Inflammatory macrophage (primary cell): ENCODE measurements at regions not wholly inside any gene's neighbourhood (a gene's known extent, or its start where the extent isn't known, plus 50 kb on each side); places are given as distances from the start of the nearest gene placed in this dataset.

Experiments
- DNase-seq, 2 donors: peaks; one replicate each; pipeline ENCODE4 v3.0.0-alpha.2; 2020 to 2022

DNA sequence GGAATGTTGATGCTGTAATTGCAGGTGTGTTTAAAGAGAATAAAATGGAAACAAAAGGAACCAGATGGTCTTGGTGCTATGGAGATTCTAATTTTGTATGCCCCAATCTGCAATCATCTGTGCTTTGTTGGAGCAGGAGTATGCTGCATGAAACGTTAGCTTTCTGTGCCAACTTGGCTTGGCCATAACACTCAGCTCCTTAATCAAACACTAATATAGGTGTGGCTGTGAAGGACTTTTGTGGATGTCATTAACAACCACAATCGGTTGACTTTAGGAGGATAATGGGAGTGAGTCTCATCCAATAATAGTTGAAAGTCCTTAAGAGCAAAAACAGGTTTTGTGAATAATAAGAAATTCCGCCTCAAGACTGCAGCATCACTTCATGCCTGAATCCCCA, 399.2 kb downstream of the NLGN4X start:
- DNase-seq, result no peak

GRCh38 chrX:5829060-5829459, 399.6 kb downstream of the NLGN4X start:
- DNase-seq, result no peak

DNA sequence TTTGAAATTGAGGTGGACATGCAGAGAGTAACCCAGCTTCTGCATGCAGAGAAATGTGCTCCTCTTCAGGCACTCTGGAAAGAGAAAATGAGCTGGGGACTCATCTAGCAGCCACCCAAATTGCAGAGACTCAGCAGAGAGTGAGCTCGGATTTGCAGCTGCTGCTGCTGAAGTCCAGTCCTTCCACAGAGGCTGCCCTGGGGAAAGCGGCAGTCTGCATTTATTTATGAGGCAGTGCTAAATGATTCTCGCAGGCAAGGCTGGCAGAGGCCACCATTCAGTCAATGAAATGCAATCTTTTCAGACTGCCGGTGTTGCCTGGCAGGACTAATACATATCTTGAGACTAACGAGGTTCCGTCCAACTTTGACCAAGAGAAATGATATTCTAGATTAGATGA, 404.8 kb downstream of the NLGN4X start:
- DNase-seq, result no peak

DNA sequence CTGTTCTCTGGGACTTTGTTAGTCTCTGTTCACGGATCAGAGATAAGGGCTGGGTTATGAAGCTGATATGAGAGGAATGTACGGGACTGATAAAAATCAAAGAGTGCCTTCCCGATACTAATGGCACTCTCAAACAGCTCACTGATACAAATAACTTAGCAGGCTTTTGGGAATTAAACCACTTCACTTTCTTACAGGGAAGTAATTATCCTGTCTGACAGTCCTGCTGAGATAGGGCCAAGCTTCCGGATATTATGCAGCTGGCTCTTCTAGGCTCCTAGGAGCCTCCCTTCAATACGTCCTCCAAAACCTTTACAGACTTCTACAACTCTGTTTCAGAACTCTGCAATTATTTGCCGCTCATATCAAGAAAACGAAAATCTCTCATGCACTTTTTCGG, 418.0 kb downstream of the NLGN4X start:
- DNase-seq, result no peak

DNA sequence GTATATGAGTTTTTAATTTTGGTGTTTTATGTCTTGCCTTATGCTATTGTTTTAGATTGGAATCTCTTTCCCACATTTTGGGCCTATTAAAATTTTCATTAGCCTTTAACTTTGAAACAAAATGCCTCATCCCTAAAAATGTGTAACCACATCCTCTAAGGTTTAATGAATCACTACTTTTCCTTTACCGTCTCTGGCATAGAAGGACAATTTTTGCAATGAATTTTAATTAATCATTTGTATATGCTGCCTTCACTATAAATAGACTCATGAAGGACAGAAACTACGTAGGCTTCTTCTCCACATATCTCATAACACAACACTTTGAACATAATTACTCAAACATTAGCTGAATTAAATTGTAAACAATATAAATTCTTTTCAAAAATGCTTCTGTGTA, 421.5 kb downstream of the NLGN4X start:
- no peak for DNase-seq

- no peak for DNase-seq
Measured at GRCh38 chrX:5802391-5802790, 426.3 kb downstream of the NLGN4X start.

GRCh38 chrX:5791721-5792120, 436.9 kb downstream of the NLGN4X start:
- no peak for DNase-seq

DNA sequence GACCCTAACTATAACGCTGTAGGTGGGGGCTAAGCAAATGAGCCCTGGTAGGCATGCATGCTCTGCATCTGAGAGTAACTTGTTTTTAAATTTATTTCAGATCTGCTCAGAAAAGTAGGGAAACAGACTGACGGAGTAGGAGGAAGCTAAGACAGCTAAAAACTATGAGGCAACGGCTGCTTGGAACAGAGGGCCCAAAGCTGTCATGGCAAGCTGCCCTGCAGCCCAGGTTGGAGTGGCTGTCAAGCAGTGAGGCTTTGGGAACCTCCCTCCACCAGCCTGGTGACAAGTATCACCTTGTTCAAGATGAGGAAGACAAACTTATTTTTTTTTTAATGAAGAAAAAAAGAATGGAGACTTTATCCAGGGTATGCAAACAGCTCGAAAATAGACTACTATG, 439.8 kb downstream of the NLGN4X start:
- no peak for DNase-seq

DNA sequence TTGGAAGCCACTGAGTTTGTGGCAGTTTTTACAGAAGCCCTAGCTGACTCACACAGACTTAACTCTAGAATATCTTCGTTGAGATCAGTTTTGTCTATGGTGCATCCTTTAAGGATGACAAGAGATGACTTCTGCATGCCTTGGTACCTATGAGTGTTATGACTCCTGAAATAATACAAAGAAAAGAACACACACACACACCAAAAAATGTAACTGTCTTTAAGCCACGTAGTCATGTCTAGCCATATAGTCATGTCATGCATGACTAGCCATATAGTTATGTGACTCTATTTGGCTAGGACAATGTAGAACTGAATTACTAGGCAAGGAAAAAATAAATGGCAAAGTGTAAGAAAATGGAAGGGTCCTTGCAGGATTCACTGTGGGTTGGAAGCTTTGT, 447.8 kb downstream of the NLGN4X start:
- no peak for DNase-seq

GRCh38 chrX:5775846-5776430, 452.7 kb downstream of the NLGN4X start:
- peak; percentile 51 to 79 for DNase-seq

DNA sequence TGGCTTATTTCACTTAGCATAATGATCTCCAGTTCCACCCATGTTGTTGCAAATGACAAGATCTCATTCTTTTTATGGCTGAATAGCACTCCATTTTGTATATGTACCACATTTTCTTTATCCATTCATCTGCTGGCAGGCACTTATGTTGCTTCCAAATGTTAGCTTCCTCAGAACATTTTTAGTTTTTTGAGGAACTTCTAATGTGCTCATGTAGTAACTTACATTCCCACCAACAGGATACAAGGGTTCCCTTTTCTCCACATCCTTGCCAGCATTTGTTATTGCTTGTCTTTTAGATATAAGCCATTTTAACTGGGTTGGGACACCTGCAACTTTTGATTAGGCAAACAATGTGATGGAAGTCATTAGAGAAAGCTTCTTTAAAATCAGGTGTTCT, 454.2 kb downstream of the NLGN4X start:
- peak; percentile 7 to 47 for DNase-seq

GRCh38 chrX:5771441-5771840, 457.2 kb downstream of the NLGN4X start:
- peak in 1 of 2 donors; percentile 21 for DNase-seq

DNA sequence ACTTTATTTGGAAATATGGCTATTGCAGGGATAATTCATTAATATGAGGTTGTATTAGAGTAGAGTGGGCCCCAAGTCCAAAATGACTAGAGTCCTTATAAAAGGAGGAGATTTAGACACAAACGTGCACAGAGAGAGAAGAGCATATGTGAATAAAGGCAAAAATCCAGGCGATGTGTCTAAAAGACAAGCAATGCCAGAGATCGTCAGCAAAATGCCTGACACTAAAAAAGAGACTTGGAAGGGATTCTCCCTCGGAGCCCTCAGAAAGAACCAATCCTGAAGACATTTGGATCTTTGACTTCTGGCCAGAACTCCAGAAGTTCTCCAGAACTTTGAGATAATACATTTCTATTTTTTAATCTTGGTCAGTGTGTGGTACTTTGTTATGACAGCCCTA, 472.1 kb downstream of the NLGN4X start:
- no peak for DNase-seq

DNA sequence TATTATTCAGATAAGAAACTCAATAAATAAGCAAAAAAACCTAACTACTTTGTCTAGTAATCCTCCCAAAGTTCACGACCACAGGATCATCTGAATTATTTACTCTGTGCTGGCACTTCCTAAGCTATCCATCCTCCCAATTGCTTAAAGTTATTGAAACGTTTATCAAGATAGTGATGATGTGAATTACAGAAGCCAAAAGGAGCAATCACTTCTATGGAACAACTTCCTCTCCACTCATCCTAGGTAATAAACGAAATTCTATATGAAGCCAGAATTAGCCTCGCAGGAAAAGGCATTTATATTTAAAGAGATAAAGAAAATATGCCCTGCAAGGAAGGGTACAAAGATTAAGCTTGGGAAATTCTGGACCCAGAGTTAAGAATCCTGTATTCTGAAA, 475.4 kb downstream of the NLGN4X start:
- DNase-seq, result no peak

DNA sequence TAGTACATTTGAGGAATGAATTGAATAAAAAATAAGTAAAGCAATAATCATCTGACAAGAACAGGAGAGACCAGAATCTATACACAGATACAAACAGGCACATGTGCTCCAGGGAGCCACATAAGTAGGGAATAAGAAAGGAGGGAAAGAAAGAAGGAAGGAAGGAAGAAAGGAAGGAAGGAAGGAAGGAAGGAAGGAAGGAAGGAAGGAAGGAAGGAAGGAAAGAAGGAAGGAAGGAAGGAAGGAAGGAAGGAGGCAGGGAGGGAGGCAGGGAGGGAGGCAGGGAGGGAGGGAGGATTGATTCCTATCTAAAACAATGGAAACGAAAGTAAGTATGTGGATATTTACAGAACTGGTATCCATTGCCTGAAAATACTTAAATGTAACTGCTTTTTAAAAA, 475.8 kb downstream of the NLGN4X start:
- no peak for DNase-seq

DNA sequence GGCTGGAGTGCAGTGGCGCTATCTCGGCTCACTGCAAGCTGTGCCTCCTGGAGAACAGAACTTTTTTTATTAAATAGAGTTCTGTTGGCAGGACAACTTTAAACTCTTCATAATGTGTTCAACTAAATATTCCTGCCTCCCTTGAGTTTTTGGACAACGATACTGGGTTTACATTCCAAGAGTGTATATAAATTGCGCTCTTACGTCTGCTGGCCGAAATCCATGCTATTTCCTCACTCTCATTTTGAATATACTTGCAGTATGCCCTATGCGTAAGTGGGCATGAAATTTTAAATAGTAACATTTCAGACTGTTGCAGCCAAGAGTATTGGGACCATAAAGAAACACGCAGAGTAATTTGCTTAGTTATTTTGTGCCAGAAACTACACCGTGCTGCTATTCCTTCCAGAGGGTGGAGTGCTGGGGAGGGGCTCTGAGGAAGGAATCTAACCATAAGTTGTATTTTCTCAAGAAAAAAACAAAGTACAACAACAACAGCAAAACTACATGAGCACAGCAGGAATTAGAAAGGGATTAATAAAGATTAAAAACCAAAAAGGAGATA, 480.0 kb downstream of the NLGN4X start:
- DNase-seq, result no peak

DNA sequence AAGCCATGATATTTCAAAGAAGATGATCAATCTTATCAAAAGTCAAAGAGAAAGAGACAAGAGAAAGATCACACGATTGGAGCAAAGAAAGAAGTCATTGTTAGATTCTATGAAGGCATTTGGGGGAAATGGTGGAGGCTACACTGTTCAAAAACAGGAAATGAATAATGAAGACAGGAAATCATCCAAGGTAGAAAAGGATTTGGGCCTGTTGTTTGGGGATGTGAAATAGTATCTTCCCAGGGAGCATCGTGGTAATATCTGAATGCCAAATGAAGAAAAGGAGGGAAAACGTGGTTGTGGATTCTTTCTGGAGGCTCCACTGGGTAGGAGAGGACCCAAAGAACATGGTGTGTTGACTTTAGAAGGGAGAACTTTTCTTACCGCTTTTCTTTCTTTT, 482.4 kb downstream of the NLGN4X start:
- DNase-seq, result no peak

DNA sequence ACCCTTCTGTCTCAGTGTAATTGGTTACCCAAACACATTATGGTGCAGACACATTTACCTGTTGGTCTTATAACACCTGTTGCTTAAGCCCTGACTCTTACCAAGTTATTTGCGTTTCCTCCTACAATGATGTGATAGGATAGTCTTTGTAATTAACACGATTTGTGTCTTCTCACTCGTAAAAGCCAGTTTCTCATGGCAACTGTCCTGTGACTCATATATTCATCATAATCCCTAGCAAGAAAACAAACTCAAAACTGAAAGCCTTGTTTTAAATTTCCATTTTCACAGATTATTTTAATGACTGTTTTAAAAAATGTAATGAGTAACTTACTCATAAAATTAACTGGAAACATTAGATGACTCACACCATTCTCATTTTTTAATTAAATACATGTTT, 495.2 kb downstream of the NLGN4X start:
- no peak for DNase-seq

DNA sequence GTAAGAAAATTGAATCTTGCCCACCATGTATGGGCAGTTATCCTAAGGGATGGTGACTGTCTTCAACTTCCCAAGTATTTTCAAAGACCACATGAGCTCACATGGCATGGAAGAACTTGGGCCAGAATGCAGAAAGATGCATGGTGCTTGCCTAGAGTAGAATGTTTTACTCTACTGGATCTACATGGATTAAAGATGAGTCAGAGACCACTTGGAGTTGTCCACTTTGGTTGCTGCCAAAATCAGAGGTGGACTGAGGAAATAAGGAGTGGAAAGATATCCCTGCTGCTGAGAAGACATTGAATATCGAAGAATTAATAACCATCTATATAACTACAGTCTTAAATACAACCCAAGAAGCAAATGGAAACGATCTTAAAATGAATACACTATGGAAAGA, 498.1 kb downstream of the NLGN4X start:
- no peak for DNase-seq

GRCh38 chrX:5726224-5726623, 502.4 kb downstream of the NLGN4X start:
- peak; percentile 63 to 73 for DNase-seq

DNA sequence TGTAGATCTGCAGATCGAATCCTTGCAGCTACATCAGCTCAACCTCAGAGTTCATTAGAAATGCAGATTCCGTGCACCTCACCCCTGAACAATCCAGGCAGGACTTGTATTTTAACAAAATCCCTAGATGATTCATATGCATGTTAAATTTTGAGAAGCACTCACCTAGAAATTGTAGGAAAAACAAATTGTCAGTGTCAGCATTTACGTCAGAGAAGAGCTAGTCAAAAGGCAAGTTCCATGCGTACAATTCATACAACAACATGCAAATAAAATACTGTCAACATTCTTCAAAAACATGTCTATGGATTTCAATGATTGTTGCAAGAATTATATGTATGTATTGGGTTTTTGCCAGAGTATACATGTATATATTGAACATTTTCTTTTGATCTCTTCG, 504.5 kb downstream of the NLGN4X start:
- DNase-seq, result no peak

GRCh38 chrX:5718651-5719050, 510.0 kb downstream of the NLGN4X start:
- DNase-seq, result no peak

DNA sequence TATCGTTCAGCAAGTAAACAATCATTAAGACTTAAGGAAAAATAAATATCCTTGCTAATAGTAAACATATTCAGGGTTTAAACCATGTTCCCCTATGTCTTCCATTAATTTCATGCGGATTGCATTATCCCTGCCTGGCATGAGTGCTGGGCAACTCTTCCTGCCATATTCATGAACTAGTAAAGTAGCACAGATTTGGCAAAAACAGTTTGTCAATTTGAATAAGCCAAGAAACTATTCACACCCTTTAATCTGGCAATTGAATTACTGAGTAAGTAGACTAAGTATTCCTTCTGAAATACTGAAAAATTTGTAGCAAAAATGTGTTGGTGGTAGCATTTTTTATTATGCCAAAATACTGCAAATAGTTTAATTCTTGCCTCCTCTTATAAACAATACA, 512.0 kb downstream of the NLGN4X start:
- no peak for DNase-seq

- no peak for DNase-seq
Measured at GRCh38 chrX:5708251-5708650, 520.4 kb downstream of the NLGN4X start.

DNA sequence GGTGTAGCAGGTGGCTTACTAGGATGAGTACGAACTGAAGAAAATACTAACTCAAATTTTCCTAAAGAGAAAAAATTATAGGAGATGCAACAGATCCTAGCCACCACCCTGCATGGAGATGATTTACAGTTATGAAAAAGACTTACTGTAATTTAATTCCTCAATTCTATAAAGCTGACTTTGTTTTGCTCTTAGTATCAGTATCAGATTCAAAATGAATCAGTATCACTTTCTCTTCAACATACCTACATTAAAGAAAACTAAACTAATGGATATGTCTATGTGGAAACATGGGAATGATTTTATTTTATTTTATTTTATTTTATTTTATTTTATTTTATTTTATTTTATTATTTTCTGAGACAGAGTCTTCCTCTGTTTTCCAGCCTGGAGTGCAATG, 525.8 kb downstream of the NLGN4X start:
- no peak for DNase-seq
